Hematopoietic multipotent progenitor cell treated with erythropoietin and hydrocortisone succinate and interleukin-3 and kit ligand, for 15 days (in vitro differentiated cells): ENCODE measurements at regions not wholly inside any gene's neighbourhood (a gene's known extent, or its start where the extent isn't known, plus 50 kb on each side); places are given as distances from the start of the nearest gene placed in this dataset.

ENCODE experiments used
- DNase-seq: peaks from one replicate; pipeline ENCODE4 v3.0.0-alpha.2; 2015; ENCODE audit warnings: low spot score

DNA sequence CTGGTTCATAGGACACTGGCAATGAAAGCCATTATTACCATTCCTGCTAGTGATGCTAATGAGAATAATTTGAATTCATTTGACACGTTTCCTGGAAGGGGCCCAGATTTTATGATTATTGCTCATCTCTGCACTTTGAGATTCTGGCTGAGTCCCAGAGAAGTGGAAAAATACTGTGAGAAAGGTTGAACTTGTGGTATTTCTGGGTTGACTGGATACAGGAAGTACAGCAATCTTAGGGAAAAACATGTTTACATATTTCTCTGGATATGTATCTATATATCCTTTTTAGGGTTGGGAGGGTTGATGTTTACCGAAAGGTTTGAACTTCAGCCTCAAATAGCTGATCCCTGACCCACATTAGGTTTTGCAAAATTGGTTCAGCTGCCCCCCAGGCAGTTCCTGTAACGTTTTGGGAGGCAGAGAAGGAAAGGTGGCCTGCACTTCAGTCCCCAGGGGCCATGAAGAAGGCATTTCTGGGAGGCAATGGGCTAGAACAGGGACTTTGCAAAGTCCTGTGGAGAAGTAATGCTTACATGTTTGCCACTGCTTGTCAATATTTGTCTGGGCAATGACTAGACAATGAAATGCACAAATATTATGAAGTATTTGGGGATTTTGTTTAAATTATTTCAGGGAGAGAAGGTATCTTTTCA is 253.7 kb upstream of the PITRM1 start:
- DNase-seq: no peak

DNA sequence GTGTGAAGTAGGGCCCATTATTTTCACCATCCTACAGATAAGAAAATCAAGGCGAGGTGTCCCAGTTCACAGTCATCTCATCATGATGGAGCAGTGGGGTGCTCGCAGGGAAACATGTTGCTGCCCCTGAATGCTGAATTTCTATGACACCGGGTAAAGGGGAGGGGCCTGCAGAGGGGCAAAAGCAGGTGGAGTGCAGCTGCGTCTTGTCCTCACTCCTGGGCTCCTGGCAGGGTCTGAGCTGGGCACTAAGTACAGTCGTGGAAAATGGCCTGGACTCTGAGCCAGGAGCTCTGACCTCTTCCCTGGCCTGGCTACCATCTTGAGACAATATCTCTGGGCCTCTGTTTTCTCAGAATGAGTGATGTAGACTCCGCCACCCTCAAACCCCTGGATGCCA is 253.1 kb upstream of the PITRM1 start:
- DNase-seq: no peak

DNA sequence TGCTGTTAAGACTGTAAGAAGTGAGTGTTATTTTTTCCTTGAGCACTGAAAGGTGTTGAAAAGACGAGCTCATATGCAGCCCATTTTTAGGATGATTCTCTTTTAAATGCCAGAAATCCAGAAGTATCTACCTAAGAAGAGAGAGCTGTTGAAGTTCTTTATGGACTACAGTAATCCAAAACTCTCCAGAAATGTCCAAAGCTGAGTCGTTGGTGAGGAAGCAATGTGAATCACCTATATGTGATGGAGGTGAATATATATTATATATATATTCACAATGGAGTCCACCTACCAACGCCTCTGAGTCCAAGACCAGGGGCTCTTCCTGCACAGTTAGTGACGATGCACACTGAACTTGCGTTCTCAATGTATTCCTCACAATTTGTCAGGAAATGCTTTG is 252.7 kb upstream of the PITRM1 start:
- no peak for DNase-seq

DNA sequence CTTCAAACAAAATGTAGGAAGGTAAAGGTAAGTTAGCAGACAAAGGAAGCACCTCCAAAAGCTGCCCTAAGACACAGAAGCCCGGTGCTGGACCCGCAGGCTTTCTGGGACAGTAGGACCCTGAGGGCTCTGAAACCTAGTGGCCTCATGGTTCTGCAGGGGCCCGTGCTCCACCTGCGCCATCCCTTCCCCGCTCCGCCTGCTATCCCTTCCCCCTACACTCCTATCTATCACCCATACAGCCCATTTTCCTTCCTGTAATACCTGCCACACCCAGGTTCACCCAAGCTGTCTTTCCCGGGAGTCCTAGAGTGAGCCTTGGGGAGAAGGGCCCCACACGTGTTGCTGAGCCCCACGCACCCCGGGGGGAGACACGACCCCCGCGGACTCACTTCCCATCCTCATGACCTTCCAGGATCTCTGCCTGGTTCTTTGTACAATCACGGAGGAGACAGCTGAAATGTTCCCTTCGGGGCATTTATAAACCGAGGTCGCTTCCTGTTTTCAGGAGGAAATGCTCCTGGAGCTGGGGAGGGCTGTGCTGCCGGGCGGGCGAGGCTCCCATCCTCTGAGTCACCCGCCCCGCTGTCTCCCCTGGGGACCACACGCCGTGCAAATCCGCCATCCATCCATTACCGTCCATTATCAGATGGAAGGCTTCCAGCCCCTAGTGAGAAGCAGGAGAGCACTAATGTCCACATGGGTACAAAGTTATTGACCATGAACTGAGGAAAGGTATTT is 251.7 kb upstream of the PITRM1 start:
- no peak for DNase-seq

DNA sequence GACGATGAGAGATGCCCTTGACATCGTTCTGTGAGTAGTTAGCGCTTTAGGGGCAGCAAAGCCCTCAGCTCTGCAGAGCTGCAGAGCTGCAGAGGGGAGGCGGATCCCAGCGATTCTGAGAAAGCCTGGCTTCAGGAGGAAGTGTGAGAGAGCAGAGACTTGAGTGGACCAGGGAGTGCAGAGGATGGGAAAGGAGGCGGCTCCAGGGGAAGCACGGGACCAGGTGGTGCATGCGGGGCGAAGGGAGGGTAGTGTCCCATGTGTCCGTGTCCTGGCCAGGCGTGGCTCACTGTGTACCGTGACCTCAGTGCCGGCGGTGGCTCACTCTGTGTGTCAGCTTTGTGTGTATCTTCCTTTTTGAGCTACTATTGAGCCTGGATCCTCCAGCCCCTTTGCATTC is 250.8 kb upstream of the PITRM1 start:
- no peak for DNase-seq

DNA sequence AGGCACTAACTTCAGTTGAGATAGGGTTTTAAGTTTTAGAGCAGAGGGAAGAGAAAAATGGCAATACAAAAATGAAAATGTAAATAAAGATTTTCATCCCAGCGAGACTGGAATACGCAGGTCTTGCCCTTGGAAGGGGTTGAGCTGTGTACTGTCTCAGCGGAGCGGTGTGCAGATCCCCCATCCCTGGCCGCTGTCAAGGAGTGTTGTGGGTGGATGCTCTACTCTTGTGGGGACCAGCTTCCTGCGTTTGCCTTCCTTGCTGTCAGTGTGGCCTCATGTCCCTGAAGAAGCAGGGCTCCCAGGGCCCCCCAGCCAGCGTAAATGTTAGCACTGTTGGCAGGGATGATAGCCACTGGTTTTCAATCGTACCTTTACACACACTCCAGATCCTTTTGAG is 249.7 kb upstream of the PITRM1 start:
- no peak for DNase-seq

DNA sequence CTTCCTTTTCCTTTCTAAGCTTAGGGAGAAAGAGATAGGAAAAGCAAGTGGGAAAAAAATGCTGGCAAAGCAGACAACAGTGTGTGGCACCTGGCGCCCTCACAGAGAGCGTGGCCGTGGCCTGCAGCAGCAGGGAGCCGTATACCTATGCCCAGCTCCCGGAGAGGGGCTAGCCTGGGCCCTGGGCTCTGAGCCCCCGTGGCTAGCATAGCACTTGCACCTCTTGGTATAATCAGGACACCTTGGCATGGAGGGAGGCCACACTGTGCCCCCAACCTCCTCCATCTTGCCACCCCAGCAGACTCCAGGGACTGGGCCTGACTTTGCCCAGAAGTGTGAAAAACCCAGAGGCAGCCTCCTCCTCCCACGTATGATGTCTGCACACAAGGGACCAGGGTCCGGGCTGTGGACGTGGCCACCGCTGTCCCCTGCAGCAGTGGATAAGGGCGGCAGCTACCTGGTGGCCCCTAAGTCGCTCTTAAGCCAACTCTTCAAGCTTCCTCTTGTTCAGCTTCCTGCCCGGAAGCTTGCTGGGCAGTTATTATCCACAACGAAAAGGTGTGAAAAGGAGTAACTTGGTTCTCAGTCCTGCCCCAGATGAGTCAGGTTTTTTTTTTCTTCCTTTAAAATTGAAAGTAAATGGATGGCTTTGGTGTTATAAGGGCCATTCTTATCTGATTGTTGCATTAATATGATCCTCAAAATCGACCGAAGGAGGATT is 249.1 kb upstream of the PITRM1 start:
- DNase-seq: no peak

DNA sequence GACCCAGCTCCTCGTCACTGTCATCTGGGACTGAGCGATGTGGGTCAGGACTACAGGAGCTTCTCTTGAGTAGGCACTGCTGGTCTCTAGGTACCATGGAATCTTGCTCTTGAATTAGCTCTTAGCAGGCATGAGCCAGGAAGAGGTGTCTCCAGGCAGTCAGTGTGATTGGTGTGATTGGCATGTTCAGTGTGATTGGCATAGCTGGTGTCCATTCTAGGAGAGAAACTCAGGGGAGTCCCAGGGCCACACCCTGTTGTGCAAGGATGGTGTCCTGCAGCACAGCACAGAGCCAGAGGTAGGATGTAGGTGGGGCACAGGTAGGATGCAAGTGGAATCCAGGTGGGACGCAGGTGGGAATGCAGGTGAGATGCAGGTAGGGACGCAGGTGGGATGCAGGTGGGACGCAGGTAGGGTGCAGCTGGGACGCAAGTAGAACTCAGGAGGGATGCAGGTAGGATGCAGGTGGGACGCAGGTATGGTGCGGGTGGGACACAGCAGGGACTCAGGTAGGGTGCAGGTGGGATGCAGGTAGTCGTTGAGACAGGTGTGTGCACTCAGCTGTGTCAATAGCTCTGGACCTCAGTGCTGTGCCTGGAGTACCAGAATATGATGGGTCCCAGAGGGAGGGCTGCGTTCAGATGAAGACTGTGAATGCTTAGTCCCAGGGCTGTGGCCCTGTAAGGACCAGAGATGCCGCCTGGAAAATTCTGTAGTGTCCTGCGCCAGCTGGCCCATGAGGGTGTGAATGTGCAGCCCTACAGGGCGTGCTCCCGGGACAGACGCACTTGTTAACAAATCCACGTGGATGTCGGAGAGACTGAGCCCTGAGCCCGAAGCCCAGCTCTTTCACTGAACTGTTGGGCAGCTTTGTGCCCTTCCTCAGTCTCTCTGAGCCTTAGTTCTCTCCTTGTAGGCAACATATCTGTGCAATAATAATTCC is 248.2 kb upstream of the PITRM1 start:
- no peak for DNase-seq

DNA sequence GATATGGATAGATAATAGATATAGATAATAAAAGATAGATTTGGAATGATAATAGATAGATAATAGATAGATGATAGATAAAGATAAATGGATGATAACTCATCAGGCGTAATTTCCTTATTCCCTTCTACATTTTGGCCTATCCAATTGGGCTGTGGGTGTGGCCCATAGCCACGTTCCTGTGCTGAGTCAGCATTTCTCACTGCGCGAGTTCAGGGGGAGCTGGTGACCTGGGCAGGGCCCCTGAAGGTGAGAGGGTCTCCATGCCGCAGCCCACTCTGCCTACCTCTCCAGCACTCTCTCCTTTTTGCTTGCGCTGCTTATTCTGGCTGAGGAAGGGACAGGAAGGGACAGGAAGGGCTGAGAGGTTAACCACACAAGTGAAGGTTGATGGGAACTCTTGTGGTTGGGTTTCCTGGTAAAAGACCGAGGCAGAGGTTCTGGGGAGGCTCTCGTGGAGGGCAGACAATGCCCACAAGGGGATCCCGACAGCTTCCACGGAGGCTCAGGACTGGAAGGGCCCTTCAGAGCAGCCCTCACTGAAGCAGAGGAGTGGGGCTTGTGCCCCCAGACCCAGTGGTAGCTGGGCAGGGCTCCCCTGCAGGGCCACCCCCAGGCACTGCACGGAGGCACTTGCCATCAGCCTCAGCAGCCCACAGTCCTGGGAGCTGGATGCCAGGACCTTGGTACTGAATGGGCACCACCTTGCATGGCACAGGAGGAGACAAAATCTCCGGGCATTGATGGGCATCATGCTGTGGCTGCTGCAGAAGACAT is 247.3 kb upstream of the PITRM1 start:
- DNase-seq: no peak

DNA sequence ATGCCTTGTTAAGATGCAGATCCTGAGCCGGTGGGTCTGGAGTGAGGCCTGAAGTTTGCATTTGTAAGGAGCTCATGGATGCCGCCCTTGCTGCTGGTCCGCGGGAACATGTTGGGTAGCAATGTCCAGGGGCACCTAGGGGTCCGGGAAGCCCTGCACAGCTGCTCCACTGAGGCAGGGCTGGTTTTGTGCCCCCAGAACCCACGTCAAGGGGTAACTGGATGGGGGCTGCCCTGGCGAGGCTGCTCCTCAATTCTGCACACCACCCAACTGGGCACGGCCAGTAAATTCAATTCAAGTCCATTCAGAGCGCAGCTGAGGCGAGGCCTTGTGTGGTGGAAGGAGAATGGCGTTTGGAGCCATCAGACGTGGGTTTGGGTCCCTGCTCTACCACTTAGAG is 246.3 kb upstream of the PITRM1 start:
- DNase-seq: no peak

DNA sequence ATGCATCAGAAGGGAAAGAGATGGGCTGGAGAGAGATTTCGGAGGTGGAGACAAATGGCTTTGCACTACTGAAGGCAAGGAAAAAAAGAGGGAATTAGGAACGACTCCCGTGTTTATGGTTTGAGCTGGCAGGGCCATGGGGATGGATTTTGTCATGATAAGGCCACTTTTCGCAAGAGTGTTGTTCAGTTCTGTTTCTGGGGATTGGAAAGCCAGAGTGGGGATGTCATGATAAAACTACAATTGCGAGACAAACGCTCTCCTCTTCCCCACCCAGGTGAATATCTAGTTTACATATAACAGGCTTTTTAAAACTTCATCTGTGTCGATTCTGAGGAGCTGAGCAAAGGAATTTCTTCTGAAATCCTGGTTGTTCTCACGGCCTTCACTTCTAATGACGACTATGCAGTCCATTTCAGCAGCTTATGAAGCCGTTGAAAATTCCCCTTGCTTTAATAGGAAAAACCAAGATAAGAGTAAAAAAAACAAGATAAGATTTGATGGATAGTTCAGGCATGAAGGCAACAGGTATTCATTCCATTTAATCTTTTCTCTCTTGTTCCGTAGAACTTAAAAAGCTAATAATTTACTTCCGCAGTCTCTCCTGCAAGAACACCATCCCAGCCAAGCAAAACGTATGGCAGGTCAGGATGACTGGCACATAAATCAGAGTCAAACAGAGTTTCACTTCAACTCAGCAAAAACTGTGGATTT is 245.6 kb upstream of the PITRM1 start:
- DNase-seq: no peak

DNA sequence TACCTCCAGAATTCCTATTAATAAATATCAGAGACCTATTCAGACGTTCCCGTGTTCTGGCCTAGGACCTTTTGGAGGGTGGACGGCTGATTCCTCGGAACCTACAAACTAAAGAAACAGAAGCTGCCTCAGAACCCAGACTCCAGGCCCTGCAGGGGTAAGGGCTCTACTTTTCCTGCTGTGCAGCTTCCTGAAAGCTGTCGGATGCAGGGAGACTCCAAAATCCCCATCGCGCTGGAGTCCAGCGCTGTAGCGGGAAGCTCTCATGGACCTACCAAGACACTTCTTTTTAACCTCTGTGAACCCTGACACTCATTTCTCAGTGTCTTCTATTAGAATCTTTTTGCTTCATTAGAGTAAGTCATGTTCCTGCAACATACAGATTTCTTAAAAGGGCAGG is 244.5 kb upstream of the PITRM1 start:
- DNase-seq: no peak

DNA sequence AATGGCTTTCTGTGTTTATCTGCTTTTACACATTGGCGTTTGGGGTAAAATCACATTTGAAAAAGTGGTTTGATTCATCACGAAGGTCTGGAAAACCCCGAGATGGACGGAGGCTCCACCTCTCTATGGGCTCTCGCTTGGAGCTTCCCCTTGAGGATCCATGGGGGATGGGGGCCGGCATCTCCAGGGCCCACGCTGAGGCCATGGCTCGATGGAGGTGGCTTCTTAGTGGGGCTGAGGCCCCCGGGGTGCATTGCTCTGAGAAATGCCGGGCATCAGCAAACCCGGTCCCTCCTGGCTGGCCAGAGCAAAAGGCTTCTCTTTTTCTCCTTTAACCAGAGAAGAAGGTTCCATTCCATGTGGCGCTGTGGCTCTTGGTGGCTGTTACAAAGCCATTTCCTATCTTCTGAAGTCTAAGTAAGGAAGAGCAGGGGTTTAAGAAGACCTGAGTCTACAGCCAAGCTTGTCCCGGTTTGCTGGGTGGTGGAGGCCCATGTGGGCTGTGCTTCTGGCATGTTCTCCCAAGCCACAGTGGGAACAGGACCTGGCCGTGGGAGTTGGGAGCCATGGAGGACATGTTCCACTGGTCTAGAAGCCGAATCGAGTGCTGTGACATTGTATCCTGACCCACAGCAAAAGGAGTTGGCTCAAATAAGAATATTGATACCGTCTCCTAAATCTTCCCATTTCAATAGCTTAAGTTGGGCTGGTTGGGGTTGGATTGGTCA is 243.5 kb upstream of the PITRM1 start:
- no peak for DNase-seq

DNA sequence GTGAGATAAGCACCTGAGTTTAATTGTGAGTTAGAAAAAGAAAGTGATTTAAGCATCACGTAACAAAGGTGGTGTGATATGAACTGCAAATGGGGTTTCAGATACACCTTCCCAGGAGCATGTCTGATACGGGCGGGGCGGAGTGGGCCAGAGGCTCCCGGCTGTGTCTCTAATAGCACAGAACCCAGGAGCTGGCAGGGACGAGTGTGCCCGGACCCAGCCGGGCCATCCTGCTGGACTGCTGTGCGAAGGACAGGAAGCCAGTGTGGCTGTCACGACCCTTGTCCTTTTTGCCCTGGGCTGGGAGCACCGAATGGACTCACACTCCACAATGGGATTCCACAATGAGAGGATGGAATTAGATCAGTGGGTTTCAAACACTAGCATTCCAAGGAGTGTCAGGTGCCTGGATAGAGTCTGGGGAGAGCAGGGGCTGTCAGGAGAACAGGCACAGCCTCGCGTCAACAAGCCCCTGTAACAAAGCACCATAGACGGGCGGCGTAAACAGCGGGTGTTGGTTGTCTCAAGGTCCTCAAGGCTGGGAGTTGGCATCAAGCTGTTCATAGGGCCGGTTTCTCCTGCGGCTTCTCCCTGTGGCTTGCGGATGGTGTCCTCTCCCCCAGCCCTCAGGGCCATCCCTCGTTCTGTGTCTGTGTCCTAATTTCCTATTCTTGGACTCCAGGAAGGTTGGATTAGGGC is 242.6 kb upstream of the PITRM1 start:
- DNase-seq: no peak

DNA sequence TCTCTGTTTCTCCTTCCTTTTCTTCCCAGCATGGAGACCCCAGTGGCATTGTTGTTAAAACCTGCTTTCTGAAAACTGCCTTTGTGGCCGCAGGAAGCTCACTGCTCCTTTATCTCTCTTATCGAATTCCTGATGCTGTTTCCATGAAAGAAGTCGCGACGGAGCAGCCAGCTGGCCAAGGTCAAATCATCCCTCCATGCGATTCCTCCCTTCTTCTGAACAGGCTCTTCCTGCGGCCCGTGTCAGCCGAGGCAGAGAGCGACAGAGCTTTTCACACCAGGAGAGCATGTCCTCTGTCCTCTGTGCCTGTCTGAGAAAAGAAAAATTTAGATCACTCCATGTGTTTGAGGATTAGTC is 242.1 kb upstream of the PITRM1 start:
- no peak for DNase-seq

DNA sequence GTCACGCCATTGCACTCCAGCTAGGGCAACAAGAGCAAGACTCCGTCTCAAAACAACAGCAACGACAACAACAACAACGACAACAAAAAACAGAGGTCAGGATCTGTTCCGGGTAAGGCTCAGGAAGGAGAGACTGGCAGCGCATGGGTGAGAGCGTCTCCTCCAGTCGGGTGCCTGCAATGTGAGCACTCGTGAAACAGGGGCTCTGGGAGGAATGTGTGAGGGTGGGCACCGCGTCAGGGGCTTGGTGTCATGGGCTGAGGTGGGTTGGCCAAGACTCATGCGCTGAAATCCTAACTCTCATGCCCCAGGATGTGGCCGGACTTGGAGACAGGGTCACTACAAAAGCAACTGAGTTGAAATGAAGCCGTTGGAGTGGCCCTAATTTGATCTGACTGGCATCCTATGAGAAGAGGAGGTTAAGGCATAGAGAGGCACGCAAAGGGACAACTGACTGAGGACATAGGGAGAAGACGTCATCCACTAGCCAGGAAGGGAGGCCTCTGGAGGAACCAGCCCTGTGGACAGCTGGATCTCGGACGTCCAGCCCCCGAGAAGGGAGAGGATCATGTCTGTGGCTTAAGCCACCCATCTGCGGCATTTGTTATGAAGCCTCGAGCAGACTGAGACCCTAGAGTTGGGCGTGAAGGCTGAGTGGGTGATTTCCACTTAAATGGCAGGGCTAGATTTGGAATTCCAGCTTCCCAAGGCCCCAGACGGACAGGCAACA is 241.5 kb upstream of the PITRM1 start:
- no peak for DNase-seq

DNA sequence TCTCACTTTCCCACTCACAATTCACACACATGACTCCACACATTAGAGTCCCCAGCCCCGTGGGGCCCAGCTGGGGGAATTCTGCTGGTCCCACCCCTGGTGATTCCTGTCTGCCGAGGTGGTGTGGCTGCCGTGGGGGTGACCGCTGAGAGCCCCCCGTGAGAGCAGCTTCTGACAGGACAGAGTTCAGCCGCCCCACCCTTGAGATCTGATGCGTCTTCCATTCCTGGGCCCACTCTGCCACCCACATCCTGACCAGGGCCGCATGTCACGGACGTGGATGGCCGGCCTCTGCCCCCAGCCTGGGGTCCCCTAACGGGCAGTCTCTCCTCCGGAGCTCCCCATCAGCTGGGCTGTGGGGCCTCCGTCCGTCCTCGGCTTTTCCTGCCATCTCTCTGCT is 240.1 kb upstream of the PITRM1 start:
- no peak for DNase-seq

DNA sequence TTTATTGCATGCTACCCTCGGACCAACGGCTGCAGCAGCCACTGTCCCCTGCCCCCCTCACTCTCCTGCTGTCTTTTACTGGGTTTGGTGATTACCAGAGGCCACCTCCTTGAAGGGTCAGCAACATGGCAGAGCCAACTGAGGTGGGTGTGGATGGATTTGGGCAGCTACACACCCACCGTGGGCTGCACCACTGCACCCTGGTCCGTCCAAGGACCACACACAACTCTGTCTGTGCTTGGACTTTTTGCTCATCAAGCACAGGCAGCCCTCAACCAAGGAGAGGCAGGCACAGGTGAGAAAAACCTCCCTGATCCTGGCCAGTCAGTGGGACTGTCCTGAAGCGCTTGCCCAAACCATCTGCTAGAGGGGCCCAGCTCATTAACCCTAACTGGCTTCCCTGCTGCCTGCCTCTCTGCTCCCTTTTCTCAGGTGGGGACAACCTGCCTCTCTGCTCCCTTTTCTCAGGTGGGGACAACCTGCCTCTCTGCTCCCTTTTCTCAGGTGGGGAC is 239.5 kb upstream of the PITRM1 start:
- DNase-seq: no peak

DNA sequence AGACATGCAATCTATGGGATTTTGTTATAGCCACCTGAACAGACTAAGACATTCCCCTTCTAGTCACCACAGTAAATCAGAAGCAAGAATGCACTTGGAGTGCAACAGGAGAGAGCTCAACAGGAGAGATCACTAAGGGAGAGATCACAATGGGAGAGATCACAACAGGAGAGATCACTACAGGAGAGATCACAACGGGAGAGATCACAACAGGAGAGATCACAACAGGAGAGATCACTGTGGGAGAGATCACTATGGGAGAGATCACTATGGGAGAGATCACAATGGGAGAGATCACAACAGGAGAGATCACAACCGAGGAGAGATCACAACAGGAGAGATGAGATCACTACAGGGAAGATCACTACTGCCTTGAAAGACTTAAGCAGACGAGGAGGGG is 238.5 kb upstream of the PITRM1 start:
- DNase-seq: no peak
